ENCODE measurements at regions not wholly inside any gene's neighbourhood (a gene's known extent, or its start where the extent isn't known, plus 50 kb on each side); places are given as distances from the start of the nearest gene placed in this dataset.

GRCh38 chr6:167643223-167643622, 183.5 kb upstream of the AFDN start:
- Histone ChIP-seq H3K36me3 (ENCODE audit: control insufficient read depth in 1 of 2, insufficient read depth in 2 of 2, low read length in 2 of 2) (no peaks in the 10 kb centered on the region), H3K9me3 (ENCODE audit: control insufficient read depth in 1 of 2, low read length in 2 of 2) (no peaks in the 10 kb centered on the region), H3K27ac (ENCODE audit: low read length) (no peak overlapping the region), H3K27me3 (ENCODE audit: low read depth, low read length) (no peaks in the 10 kb centered on the region), H3K4me3 (ENCODE audit: low read depth in 1 of 2, low read length in 2 of 2) (no peak overlapping the region), H3K4me1 (ENCODE audit: control insufficient read depth in 1 of 2, insufficient read depth in 2 of 2, low read length in 2 of 2) (no peaks in the 10 kb centered on the region)

GRCh38 chr6:167643716-167644115, 183.0 kb upstream of the AFDN start:
- Histone ChIP-seq H3K4me1 (ENCODE audit: control insufficient read depth in 1 of 2, insufficient read depth in 2 of 2, low read length in 2 of 2) (no peaks in the 10 kb centered on the region), H3K27me3 (ENCODE audit: low read depth, low read length) (no peaks in the 10 kb centered on the region), H3K36me3 (ENCODE audit: control insufficient read depth in 1 of 2, insufficient read depth in 2 of 2, low read length in 2 of 2) (no peaks in the 10 kb centered on the region), H3K4me3 (ENCODE audit: low read depth in 1 of 2, low read length in 2 of 2) (no peak overlapping the region), H3K27ac (ENCODE audit: low read length) (no peak overlapping the region), H3K9me3 (ENCODE audit: control insufficient read depth in 1 of 2, low read length in 2 of 2) (no peaks in the 10 kb centered on the region)

- no peak overlapping the region for H3K27ac ChIP-seq (ENCODE audit: low read length)
Observed at GRCh38 chr6:167644412-167645132, 182.1 kb upstream of the AFDN start.

GRCh38 chr6:167645368-167645767, 181.3 kb upstream of the AFDN start:
- Histone ChIP-seq H3K9me3 (ENCODE audit: control insufficient read depth in 1 of 2, low read length in 2 of 2) (no peaks in the 10 kb centered on the region), H3K36me3 (ENCODE audit: control insufficient read depth in 1 of 2, insufficient read depth in 2 of 2, low read length in 2 of 2) (no peaks in the 10 kb centered on the region), H3K4me1 (ENCODE audit: control insufficient read depth in 1 of 2, insufficient read depth in 2 of 2, low read length in 2 of 2) (no peaks in the 10 kb centered on the region), H3K4me3 (ENCODE audit: low read depth in 1 of 2, low read length in 2 of 2) (no peak overlapping the region), H3K27me3 (ENCODE audit: low read depth, low read length) (no peaks in the 10 kb centered on the region), H3K27ac (ENCODE audit: low read length) (no peak overlapping the region)

More at GRCh38 chr6:167644412-167645132, 182.1 kb upstream of the AFDN start:
- Histone ChIP-seq H3K27me3 (ENCODE audit: low read depth, low read length) (no peaks in the 10 kb centered on the region), H3K4me1 (ENCODE audit: control insufficient read depth in 1 of 2, insufficient read depth in 2 of 2, low read length in 2 of 2) (no peaks in the 10 kb centered on the region), H3K9me3 (ENCODE audit: control insufficient read depth in 1 of 2, low read length in 2 of 2) (no peaks in the 10 kb centered on the region), H3K36me3 (ENCODE audit: control insufficient read depth in 1 of 2, insufficient read depth in 2 of 2, low read length in 2 of 2) (no peaks in the 10 kb centered on the region), H3K4me3 (ENCODE audit: low read depth in 1 of 2, low read length in 2 of 2) (no peak overlapping the region)

GRCh38 chr6:167647306-167647705, 179.4 kb upstream of the AFDN start:
- no peaks in the 10 kb centered on the region for H3K4me1 ChIP-seq (ENCODE audit: control insufficient read depth in 1 of 2, insufficient read depth in 2 of 2, low read length in 2 of 2)
- no peaks in the 10 kb centered on the region for H3K9me3 ChIP-seq (ENCODE audit: control insufficient read depth in 1 of 2, low read length in 2 of 2)
- no peak overlapping the region for H3K27ac ChIP-seq (ENCODE audit: low read length)
- no peak overlapping the region for H3K4me3 ChIP-seq (ENCODE audit: low read depth in 1 of 2, low read length in 2 of 2)
- no peaks in the 10 kb centered on the region for H3K27me3 ChIP-seq (ENCODE audit: low read depth, low read length)
- H3K36me3 ChIP-seq (ENCODE audit: control insufficient read depth in 1 of 2, insufficient read depth in 2 of 2, low read length in 2 of 2), result no peaks in the 10 kb centered on the region

GRCh38 chr6:167647737-167648470, 178.8 kb upstream of the AFDN start:
- H3K27me3 ChIP-seq (ENCODE audit: low read depth, low read length), result no peaks in the 10 kb centered on the region
- no peak overlapping the region for H3K4me3 ChIP-seq (ENCODE audit: low read depth in 1 of 2, low read length in 2 of 2)
- no peaks in the 10 kb centered on the region for H3K4me1 ChIP-seq (ENCODE audit: control insufficient read depth in 1 of 2, insufficient read depth in 2 of 2, low read length in 2 of 2)
- H3K27ac ChIP-seq (ENCODE audit: low read length), result no peak overlapping the region
- H3K9me3 ChIP-seq (ENCODE audit: control insufficient read depth in 1 of 2, low read length in 2 of 2), result no peaks in the 10 kb centered on the region
- H3K36me3 ChIP-seq (ENCODE audit: control insufficient read depth in 1 of 2, insufficient read depth in 2 of 2, low read length in 2 of 2), result no peaks in the 10 kb centered on the region

- Histone ChIP-seq H3K4me3 (ENCODE audit: low read depth in 1 of 2, low read length in 2 of 2) (no peak overlapping the region), H3K36me3 (ENCODE audit: control insufficient read depth in 1 of 2, insufficient read depth in 2 of 2, low read length in 2 of 2) (no peaks in the 10 kb centered on the region), H3K27me3 (ENCODE audit: low read depth, low read length) (no peaks in the 10 kb centered on the region), H3K4me1 (ENCODE audit: control insufficient read depth in 1 of 2, insufficient read depth in 2 of 2, low read length in 2 of 2) (no peaks in the 10 kb centered on the region), H3K27ac (ENCODE audit: low read length) (no peak overlapping the region), H3K9me3 (ENCODE audit: control insufficient read depth in 1 of 2, low read length in 2 of 2) (no peaks in the 10 kb centered on the region)
Observed at GRCh38 chr6:167648501-167649278, 178.0 kb upstream of the AFDN start.

- Histone ChIP-seq H3K9me3 (ENCODE audit: control insufficient read depth in 1 of 2, low read length in 2 of 2) (no peaks in the 10 kb centered on the region), H3K36me3 (ENCODE audit: control insufficient read depth in 1 of 2, insufficient read depth in 2 of 2, low read length in 2 of 2) (no peaks in the 10 kb centered on the region), H3K4me1 (ENCODE audit: control insufficient read depth in 1 of 2, insufficient read depth in 2 of 2, low read length in 2 of 2) (no peaks in the 10 kb centered on the region), H3K4me3 (ENCODE audit: low read depth in 1 of 2, low read length in 2 of 2) (no peak overlapping the region), H3K27me3 (ENCODE audit: low read depth, low read length) (no peaks in the 10 kb centered on the region), H3K27ac (ENCODE audit: low read length) (no peak overlapping the region)
Observed at GRCh38 chr6:167649476-167649875, 177.2 kb upstream of the AFDN start.

- Histone ChIP-seq H3K36me3 (ENCODE audit: control insufficient read depth in 1 of 2, insufficient read depth in 2 of 2, low read length in 2 of 2) (no peaks in the 10 kb centered on the region), H3K27me3 (ENCODE audit: low read depth, low read length) (no peaks in the 10 kb centered on the region), H3K27ac (ENCODE audit: low read length) (no peak overlapping the region), H3K4me3 (ENCODE audit: low read depth in 1 of 2, low read length in 2 of 2) (no peak overlapping the region), H3K9me3 (ENCODE audit: control insufficient read depth in 1 of 2, low read length in 2 of 2) (no peaks in the 10 kb centered on the region), H3K4me1 (ENCODE audit: control insufficient read depth in 1 of 2, insufficient read depth in 2 of 2, low read length in 2 of 2) (no peaks in the 10 kb centered on the region)
Observed at GRCh38 chr6:167650730-167651317, 175.9 kb upstream of the AFDN start.

GRCh38 chr6:167651318-167652041, 175.2 kb upstream of the AFDN start:
- Histone ChIP-seq H3K27ac (ENCODE audit: low read length) (no peak overlapping the region), H3K36me3 (ENCODE audit: control insufficient read depth in 1 of 2, insufficient read depth in 2 of 2, low read length in 2 of 2) (no peaks in the 10 kb centered on the region), H3K4me1 (ENCODE audit: control insufficient read depth in 1 of 2, insufficient read depth in 2 of 2, low read length in 2 of 2) (no peaks in the 10 kb centered on the region), H3K9me3 (ENCODE audit: control insufficient read depth in 1 of 2, low read length in 2 of 2) (no peaks in the 10 kb centered on the region), H3K27me3 (ENCODE audit: low read depth, low read length) (no peaks in the 10 kb centered on the region), H3K4me3 (ENCODE audit: low read depth in 1 of 2, low read length in 2 of 2) (no peak overlapping the region)
